Activated B cell treated with CpG ODN at 0.5 μM for 24 hours (primary cell): ENCODE measurements at regions not wholly inside any gene's neighbourhood (a gene's known extent, or its start where the extent isn't known, plus 50 kb on each side); places are given as distances from the start of the nearest gene placed in this dataset.

Source experiments
- ATAC-seq: fragments of 200-7000 bp; cut with Tn5 transposase; one replicate; pipeline ENCODE4 v1.10.0; 2021; ENCODE audit warnings: low read depth, mild to moderate bottlenecking, moderate library complexity
- CTCF ChIA-PET: fragments of 350-600 bp; sonication (Branson Sonifier 250); formaldehyde crosslinking; loops from one replicate; lab custom pipeline; 2021; ENCODE audit warnings: antibody characterized with exemption; lab: Charles Lee
- POLR2A ChIA-PET: fragments of 350-600 bp; sonication (Branson Sonifier 250); formaldehyde crosslinking; loops from one replicate; lab custom pipeline; 2021; ENCODE audit warnings: antibody characterized with exemption; lab: Charles Lee
- DNase-seq: peaks from one replicate; pipeline ENCODE4 v3.0.0; 2022
- H3K27ac Mint-ChIP-seq: one replicate; pipeline ENCODE4 v1.8.0; 2020; ENCODE audit warnings: mixed read lengths
- H3K27me3 Mint-ChIP-seq: one replicate; pipeline ENCODE4 v1.8.0; 2021; ENCODE audit warnings: mixed read lengths
- H3K36me3 Mint-ChIP-seq: one replicate; pipeline ENCODE4 v1.8.0; 2021; ENCODE audit warnings: low read depth, mixed read lengths
- H3K4me1 Mint-ChIP-seq: one replicate; pipeline ENCODE4 v1.8.0; 2021; ENCODE audit warnings: mixed read lengths
- H3K4me3 Mint-ChIP-seq: one replicate; pipeline ENCODE4 v1.8.0; 2020; ENCODE audit warnings: mild to moderate bottlenecking, mixed read lengths
- H3K9me3 Mint-ChIP-seq: one replicate; pipeline ENCODE4 v1.8.0; 2020; ENCODE audit warnings: mixed read lengths
- CTCF ChIP-seq: fragments of 200-600 bp; IDR thresholded peaks from one replicate; pipeline ENCODE4 v1.8.0; 2022; ENCODE audit warnings: antibody characterized with exemption, mild to moderate bottlenecking
- intact Hi-C: fragments of 100-400 bp; cut with micrococcal nuclease; formaldehyde crosslinking; loops from one replicate; pipeline ENCODE4 v1.15.1; 2024

GRCh38 chr21:32184485-32184884, 94.4 kb downstream of the MIS18A start:
- Mint-ChIP-seq H3K36me3 (no peaks in the 10 kb centered on the region), H3K4me1 (no peaks in the 10 kb centered on the region), H3K4me3 (no peak overlapping the region), H3K27me3 (peaks cover 6% of the 10 kb centered on the region), H3K9me3 (peaks cover 3% of the 10 kb centered on the region), H3K27ac (no peak overlapping the region)
- DNase-seq (no peak), ATAC-seq (no peak)
- no peak for TF ChIP-seq CTCF
- ChIA-PET CTCF (no interaction called here), POLR2A (no interaction called here)
- intact Hi-C loops: no loop called here

- H3K4me1 Mint-ChIP-seq: no peaks in the 10 kb centered on the region
- no peak for TF ChIP-seq CTCF
- intact Hi-C loops: no loop called here
- H3K4me3 Mint-ChIP-seq: no peak overlapping the region
- no peaks in the 10 kb centered on the region for H3K36me3 Mint-ChIP-seq
- H3K27me3 Mint-ChIP-seq: peaks cover 6% of the 10 kb centered on the region
- peaks cover 3% of the 10 kb centered on the region for H3K9me3 Mint-ChIP-seq
- POLR2A ChIA-PET: no interaction called here
- CTCF ChIA-PET: no interaction called here
- no peak for ATAC-seq
- DNase-seq: no peak
- no peak overlapping the region for H3K27ac Mint-ChIP-seq
Observed at GRCh38 chr21:32184065-32184464, 94.8 kb downstream of the MIS18A start.

GRCh38 chr21:32183396-32183795, 95.5 kb downstream of the MIS18A start:
- Mint-ChIP-seq H3K36me3 (no peaks in the 10 kb centered on the region), H3K27ac (no peak overlapping the region), H3K9me3 (peaks cover 3% of the 10 kb centered on the region), H3K4me1 (no peaks in the 10 kb centered on the region), H3K4me3 (no peak overlapping the region), H3K27me3 (peaks cover 5% of the 10 kb centered on the region)
- DNase-seq (no peak), ATAC-seq (no peak)
- POLR2A ChIA-PET: no interaction called here
- CTCF ChIA-PET: no interaction called here
- TF ChIP-seq CTCF: no peak
- intact Hi-C loops: no loop called here

- DNase-seq (no peak), ATAC-seq (no peak)
- peaks cover 3% of the 10 kb centered on the region for H3K9me3 Mint-ChIP-seq
- CTCF ChIA-PET: no interaction called here
- intact Hi-C loops: no loop called here
- H3K36me3 Mint-ChIP-seq: no peaks in the 10 kb centered on the region
- no peaks in the 10 kb centered on the region for H3K4me1 Mint-ChIP-seq
- no peak overlapping the region for H3K27ac Mint-ChIP-seq
- POLR2A ChIA-PET: no interaction called here
- no peak overlapping the region for H3K4me3 Mint-ChIP-seq
- H3K27me3 Mint-ChIP-seq: peaks cover 4% of the 10 kb centered on the region
- no peak for TF ChIP-seq CTCF
Observed at GRCh38 chr21:32182449-32182848, 96.4 kb downstream of the MIS18A start.

- no peak for ATAC-seq
- no peak for TF ChIP-seq CTCF
Observed at GRCh38 chr21:32181457-32181856, 97.4 kb downstream of the MIS18A start.

More at GRCh38 chr21:32181457-32181856, 97.4 kb downstream of the MIS18A start:
- ChIA-PET POLR2A (no interaction called here), CTCF (no interaction called here)
- H3K9me3 Mint-ChIP-seq: peaks cover 3% of the 10 kb centered on the region
- intact Hi-C loops: no loop called here
- H3K4me1 Mint-ChIP-seq: no peaks in the 10 kb centered on the region
- peaks cover 4% of the 10 kb centered on the region for H3K27me3 Mint-ChIP-seq
- no peak for DNase-seq
- no peak overlapping the region for H3K27ac Mint-ChIP-seq
- no peaks in the 10 kb centered on the region for H3K36me3 Mint-ChIP-seq
- H3K4me3 Mint-ChIP-seq: no peak overlapping the region
